ENCODE measurements at regions not wholly inside any gene's neighbourhood (a gene's known extent, or its start where the extent isn't known, plus 50 kb on each side); places are given as distances from the start of the nearest gene placed in this dataset.

DNA sequence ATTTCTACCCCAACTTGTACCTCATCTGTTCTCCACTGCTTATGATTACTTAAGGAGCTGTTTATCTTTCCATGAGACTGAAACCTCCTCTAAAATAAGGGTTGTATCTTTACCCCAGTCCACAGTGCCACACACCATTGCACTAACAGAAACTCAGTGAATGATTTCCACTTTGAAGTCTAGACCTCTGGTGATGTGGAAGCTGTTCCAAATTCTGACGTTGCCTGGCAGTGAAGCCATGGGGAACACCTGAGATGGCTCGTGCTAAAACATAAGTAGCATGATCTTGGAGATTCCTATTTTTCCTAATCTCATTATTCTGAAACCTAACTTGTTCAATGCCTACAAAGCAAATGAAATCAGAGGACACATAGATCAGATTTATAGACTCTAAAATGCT is 583.2 kb downstream of the EBF1 start:
- intact Hi-C loops (cut with DNase I), result no loop called here
- peak; percentile 57 to 67 for DNase-seq
- H3K9me3 ChIP-seq, result no peaks in the 10 kb centered on the region
- H3K4me3 ChIP-seq (replicated peaks in 1 of 3), result no peak overlapping the region
- 21 to 28% methylated on average over 2 of the region's 2 CpGs for WGBS, 2 donors
- TF ChIP-seq POLR2A (IDR thresholded peaks at IDR 0.05), result no peak
- TF ChIP-seq, protein P1, sequence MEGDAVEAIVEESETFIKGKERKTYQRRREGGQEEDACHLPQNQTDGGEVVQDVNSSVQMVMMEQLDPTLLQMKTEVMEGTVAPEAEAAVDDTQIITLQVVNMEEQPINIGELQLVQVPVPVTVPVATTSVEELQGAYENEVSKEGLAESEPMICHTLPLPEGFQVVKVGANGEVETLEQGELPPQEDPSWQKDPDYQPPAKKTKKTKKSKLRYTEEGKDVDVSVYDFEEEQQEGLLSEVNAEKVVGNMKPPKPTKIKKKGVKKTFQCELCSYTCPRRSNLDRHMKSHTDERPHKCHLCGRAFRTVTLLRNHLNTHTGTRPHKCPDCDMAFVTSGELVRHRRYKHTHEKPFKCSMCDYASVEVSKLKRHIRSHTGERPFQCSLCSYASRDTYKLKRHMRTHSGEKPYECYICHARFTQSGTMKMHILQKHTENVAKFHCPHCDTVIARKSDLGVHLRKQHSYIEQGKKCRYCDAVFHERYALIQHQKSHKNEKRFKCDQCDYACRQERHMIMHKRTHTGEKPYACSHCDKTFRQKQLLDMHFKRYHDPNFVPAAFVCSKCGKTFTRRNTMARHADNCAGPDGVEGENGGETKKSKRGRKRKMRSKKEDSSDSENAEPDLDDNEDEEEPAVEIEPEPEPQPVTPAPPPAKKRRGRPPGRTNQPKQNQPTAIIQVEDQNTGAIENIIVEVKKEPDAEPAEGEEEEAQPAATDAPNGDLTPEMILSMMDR (IDR thresholded peaks at IDR 0.05), result no peak
- H3K27me3 ChIP-seq, result no peaks in the 10 kb centered on the region
- peaks cover 0 to 6% of the 10 kb centered on the region in 2 donors for H3K4me1 ChIP-seq
- no peak overlapping the region for H3K27ac ChIP-seq
- H3K36me3 ChIP-seq, result no peaks in the 10 kb centered on the region

DNA sequence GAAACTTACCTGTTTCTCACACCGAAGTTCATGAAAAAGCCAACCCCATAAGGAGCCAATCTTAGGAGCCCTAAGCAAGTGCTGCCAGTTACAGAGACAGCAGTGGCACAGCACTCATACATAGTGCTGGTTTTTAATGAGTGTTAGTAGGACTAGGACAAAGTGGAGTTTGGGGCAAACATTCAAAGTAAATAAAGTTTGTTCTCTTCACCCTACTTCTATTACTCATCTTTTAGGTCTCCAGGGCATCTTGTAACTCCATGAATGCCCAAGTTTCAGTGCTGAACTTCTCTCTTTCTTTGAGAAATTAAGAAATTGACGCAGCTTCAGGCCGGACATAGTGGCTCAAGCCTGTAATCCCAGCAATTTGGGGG is 584.7 kb downstream of the EBF1 start:
- Histone ChIP-seq H3K4me1 (peaks cover 0 to 6% of the 10 kb centered on the region in 2 donors), H3K27ac (no peak overlapping the region), H3K36me3 (no peaks in the 10 kb centered on the region), H3K27me3 (no peaks in the 10 kb centered on the region), H3K9me3 (no peaks in the 10 kb centered on the region), H3K4me3 (replicated peaks in 1 of 3) (no peak overlapping the region)
- WGBS, 2 donors, result 91 to 98% methylated on average over 3 of the region's 3 CpGs
- no peak for DNase-seq
- intact Hi-C loops (cut with DNase I), result no loop called here
- no peak for TF ChIP-seq POLR2A (IDR thresholded peaks at IDR 0.05)
- TF ChIP-seq, protein P1 (IDR thresholded peaks at IDR 0.05), result no peak

DNA sequence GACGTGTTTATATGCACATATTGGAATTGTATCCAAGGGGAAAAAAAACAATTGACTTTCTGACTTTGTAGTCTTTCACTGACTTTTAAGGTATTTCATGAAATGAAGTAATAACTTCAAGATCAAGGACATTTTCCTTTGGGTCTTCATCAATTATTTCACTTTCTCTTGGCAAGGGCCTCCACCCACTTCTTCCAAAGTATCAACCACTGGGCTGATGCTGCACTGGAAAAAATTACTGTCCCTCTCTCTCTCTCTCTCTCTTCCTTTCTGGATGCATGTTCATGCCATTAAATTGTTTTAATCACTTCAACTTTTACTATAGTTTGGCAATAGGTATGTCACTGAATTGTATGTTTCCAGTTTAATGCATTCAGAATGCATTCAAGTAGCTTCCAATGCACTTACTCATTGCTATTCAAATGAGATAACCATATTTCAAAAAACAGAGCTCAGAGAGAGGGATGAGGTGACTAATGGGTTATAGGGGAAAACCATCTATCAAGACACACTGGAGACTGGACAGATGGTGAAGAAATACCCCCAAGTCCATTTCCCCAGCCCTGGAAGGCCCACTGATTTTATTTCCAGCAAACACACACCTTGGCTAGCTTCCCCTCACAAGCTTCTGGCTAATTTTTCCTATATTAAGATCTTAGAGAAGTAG is 585.3 kb downstream of the EBF1 start:
- Histone ChIP-seq H3K4me1 (peaks cover 0 to 3% of the 10 kb centered on the region in 2 donors), H3K4me3 (replicated peaks in 1 of 3) (no peak overlapping the region), H3K9me3 (no peaks in the 10 kb centered on the region), H3K27ac (no peak overlapping the region), H3K36me3 (no peaks in the 10 kb centered on the region), H3K27me3 (no peaks in the 10 kb centered on the region)
- TF ChIP-seq POLR2A (IDR thresholded peaks at IDR 0.05), result no peak
- TF ChIP-seq, protein P1 (IDR thresholded peaks at IDR 0.05), result no peak
- WGBS, 2 donors, result 73 to 80% methylated on average over 1 of the region's 1 CpG
- DNase-seq, result no peak
- intact Hi-C loops (cut with DNase I), result no loop called here

DNA sequence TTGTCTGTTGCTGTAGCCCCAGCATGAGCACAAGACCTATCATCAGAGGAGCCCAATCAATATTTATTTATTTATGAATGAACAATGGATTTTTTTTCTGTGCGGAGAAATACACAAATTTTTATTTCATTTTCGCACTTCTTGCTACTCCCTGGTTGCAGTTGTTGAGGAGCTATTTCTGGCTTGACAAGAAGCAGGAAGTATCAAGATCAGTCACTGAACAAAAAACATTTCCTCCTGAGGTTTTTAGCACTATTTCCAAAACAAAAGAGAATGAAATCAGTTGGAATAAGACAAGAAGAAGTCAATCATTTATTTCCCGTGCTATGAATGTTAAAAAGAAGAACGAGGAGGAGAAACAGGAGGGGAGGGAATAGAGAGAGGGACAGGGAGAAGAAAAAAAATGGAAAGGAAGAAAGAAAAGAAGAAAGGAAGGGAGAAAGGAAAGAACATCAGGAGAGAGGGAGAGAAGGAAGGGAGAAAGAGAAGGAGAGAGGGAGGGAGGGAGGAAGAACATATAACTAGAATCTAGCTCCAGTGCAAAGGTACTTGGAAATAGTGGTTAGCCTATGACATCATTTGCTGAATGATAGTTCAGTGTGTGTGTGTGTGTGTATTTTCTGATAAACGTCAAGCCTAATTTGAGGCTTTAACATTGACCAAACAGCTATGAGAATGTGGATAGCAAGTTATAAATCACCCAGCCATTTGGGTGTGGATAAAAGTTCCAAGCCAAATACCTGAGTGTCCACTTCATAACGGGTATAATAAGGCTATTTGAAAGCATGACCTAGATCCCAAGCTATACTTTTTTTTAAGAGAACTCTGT is 586.0 kb downstream of the EBF1 start:
- Histone ChIP-seq H3K36me3 (no peaks in the 10 kb centered on the region), H3K27ac (no peak overlapping the region), H3K4me1 (peaks cover 0 to 3% of the 10 kb centered on the region in 2 donors), H3K9me3 (no peaks in the 10 kb centered on the region), H3K4me3 (replicated peaks in 1 of 3) (no peak overlapping the region), H3K27me3 (no peaks in the 10 kb centered on the region)
- WGBS, 2 donors, result 63 to 64% methylated on average over 6 of the region's 6 CpGs
- no peak for TF ChIP-seq POLR2A (IDR thresholded peaks at IDR 0.05)
- TF ChIP-seq, protein P1 (IDR thresholded peaks at IDR 0.05), result no peak
- intact Hi-C loops (cut with DNase I), result no loop called here
- DNase-seq, result no peak

DNA sequence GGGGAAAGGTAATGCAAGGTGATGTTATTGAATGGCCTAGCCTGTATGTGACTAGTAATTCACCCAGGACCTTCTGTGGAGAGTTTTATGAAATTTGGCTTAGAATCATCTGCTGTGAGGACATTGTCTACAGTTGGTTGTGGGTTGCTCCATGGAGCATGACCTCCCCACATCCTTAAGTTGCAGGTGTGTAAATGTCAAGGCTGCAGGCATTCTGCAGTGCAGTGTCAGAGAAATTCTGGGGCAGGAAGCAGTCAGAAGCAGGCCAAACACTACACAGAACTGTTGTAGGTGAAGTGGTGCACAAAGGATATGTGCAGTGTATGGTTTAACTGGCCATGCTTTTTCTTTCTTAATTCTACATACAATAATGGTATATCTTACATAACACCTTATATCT is 588.3 kb downstream of the EBF1 start:
- Histone ChIP-seq H3K27ac (no peak overlapping the region), H3K4me1 (peaks cover 0 to 3% of the 10 kb centered on the region in 2 donors), H3K9me3 (no peaks in the 10 kb centered on the region), H3K36me3 (no peaks in the 10 kb centered on the region), H3K4me3 (replicated peaks in 1 of 3) (no peak overlapping the region), H3K27me3 (no peaks in the 10 kb centered on the region)
- TF ChIP-seq POLR2A (IDR thresholded peaks at IDR 0.05), result no peak
- TF ChIP-seq, protein P1 (IDR thresholded peaks at IDR 0.05), result no peak
- intact Hi-C loops (cut with DNase I), result no loop called here
- DNase-seq, result no peak

All from thyroid gland (tissue), 4 donors.